GM12865 (cell line): ENCODE measurements at regions not wholly inside any gene's neighbourhood (a gene's known extent, or its start where the extent isn't known, plus 50 kb on each side); places are given as distances from the start of the nearest gene placed in this dataset.
"Not testable (repeated sequence)": the region's sequence is repeated elsewhere in the genome, so short reads cannot be mapped to it uniquely, and the experiment has no call there.

ENCODE experiments used
- DNase-seq: peaks from one replicate; pipeline ENCODE4 v3.0.0; 2010; ENCODE audit warnings: low read depth
- H3K4me3 ChIP-seq: 2 replicates; pipeline ENCODE4 v1.5.1; 2011; ENCODE audit warnings: mild to moderate bottlenecking, low read depth, low read length, control low read depth
- CTCF ChIP-seq: IDR thresholded peaks from 2 replicates; pipeline ENCODE4 v1.5.1; 2011; ENCODE audit warnings: low read length, control low read depth, low read depth, inconsistent platforms; ENCODE audit not compliant: insufficient read depth; ENCODE audit errors: missing control alignments

DNA sequence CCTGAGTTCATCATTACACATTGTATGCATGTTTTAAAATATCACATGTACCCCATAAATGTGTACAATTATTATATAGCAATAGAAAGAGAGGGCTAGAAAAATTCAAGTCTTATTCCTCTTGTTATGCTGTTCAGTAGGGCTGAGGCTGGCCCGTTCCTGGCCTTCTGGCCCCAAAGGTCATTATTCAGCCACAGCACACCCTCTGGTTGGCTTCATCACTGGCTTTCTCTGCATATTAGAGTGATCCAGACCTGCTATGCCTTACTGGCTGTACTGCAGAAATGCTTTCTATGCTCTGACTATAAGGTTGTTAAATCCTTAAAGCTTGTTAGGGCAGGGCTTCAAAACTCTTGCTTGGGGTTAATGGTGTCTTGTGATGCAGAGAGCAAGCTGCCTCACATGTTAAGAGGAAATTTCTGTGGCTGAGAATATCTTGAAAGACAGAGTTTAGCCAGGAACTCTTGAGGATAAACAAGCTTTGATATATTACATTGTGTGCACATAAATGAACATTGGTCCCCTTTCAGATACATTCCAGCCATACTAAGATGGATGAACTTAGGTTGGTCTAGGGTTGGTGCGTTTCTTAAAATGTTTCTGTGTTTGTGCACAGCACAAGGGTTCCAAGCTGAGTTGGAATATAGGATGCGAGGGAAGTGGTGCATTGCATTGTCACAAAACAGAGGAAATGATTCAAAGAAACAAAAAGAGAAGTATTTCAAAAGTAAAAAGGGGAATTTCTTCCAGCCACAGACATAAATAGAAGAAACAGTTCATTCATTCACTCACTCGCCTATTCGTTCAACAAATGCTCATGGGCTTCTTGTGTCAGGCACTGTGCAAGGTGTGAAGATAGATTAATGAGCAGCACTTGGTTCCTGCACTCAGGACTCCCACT, 61.6 kb upstream of the WDR11 start:
- H3K4me3 ChIP-seq, result no peak overlapping the region
- DNase-seq, result no peak
- TF ChIP-seq CTCF, result no peak

DNA sequence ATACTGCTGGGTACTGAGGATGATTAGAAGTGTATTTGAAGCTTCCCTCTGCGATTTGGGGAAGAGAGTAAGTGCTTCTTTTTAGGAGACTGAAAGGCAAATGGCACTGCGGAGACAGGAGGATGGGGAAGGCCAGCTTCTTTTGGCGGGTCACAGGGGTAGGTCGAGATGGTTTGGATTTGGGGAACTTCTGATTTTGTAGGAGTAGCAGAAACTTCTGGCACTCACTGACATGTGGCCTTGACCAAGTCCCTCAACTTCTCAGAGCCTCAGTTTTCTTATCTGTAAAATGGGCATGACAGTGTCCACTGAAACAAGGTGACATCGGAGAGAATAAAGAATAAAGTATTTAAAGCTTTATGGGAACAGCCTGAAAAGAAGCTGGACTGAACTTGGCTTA, 59.8 kb upstream of the WDR11 start:
- TF ChIP-seq CTCF, result no peak
- DNase-seq, result no peak
- no peak overlapping the region for H3K4me3 ChIP-seq

DNA sequence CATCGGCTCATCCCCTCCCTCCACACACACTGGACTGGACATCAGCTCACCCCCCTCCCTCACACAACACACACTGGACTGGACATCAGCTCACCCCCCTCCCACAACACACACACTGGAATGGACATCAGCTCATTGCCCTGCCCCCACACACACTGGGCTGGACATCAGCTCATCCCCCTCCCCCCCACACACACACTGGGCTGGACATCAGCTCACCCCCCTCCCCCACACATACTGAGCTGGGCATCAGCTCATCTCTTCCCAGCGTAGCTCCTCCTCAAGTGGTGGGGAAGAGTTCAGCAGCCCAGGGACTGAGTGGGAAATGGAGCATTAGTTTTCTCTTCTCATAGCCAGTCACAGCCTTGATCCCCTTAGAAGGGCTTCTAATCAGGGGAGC, 58.1 kb upstream of the WDR11 start:
- no peak for TF ChIP-seq CTCF
- no peak for DNase-seq
- H3K4me3 ChIP-seq, result no peak overlapping the region

- no peak for TF ChIP-seq CTCF
- no peak for DNase-seq
- no peak overlapping the region for H3K4me3 ChIP-seq
Observed at GRCh38 chr10:120794390-120794789, 56.8 kb upstream of the WDR11 start.

DNA sequence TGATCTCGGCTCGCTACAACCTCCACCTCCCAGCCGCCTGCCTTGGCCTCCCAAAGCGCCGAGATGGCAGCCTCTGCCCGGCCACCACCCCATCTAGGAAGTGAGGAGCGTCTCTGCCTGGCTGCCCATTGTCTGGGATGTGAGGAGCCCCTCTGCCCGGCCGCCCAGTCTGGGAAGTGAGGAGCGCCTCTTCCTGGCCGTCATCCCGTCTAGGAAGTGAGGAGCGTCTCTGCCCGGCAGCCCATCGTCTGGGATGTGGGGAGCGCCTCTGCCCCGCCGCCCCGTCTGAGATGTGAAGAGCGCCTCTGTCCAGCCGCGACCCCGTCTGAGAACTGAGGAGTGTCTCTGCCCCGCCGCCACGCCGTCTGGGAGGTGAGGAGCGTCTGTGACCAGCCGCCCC, 52.9 kb upstream of the WDR11 start:
- not testable (repeated sequence) for DNase-seq, H3K4me3 ChIP-seq

- no peak for DNase-seq
- H3K4me3 ChIP-seq, result no peak overlapping the region
- TF ChIP-seq CTCF, result no peak
Observed at GRCh38 chr10:120799849-120800248, 51.3 kb upstream of the WDR11 start.

DNA sequence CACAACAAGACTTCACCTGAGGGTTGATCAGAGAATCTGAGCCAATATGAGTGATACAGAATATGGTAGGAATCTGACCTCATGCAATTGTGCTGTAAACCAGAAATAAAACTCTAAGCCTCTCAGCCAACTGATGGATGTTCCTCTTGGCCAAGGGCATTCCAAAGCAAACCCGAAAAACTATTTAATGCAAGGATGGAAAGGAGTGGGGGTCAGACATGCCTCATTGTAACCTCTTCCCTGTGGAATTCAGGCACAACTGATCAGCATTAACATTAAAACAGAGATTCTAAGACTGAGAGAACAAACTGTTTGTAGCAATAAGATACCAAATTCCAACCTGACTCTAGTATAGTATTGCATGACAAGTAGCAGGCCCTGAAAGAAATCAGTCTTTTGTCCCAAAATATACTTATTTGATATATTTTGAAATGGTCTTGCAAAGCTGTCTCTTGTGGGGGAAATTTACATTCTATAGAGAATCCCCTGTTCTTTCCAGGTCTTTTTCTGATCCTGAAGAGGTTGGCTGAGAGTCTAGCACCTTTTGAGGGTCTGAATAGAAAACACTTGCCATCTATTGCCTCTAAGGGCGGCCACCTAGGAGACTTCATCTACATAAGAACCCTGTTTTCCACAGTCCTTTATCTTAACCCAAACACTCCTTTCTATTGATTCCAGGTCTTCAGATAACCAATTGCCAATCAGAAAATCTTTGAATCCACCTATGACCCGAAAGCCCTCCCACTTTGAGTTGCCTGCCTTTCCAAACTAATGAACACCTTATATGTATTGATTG, 50.4 kb upstream of the WDR11 start:
- DNase-seq, result no peak
- H3K4me3 ChIP-seq, result no peak overlapping the region
- TF ChIP-seq CTCF, result no peak
